Left lung (tissue), 4 donors: ENCODE measurements at regions not wholly inside any gene's neighbourhood (a gene's known extent, or its start where the extent isn't known, plus 50 kb on each side); places are given as distances from the start of the nearest gene placed in this dataset.

Experiments
- ATAC-seq: fragments of 200-7000 bp; cut with Tn5 transposase; one replicate; pipeline ENCODE4 v1.9.1; 2020; ENCODE audit warnings: moderate library complexity
- DNase-seq, 4 donors: peaks; one replicate each; pipeline ENCODE4 v3.0.0-alpha.2; 2013 to 2020
- H3K27ac ChIP-seq, 2 donors: fragments of 200-600 bp; sonication (generic) in 1 of 2; one replicate each; pipeline versions ENCODE4 v1.5.0 to v1.8.0; 2020 to 2021
- H3K27me3 ChIP-seq, 2 donors: fragments of 200-600 bp; sonication (generic) in 1 of 2; one replicate each; pipeline versions ENCODE4 v1.5.0 to v1.8.0; 2020 to 2021
- H3K36me3 ChIP-seq, 2 donors: fragments of 200-600 bp; sonication (generic) in 1 of 2; one replicate each; pipeline versions ENCODE4 v1.5.0 to v1.8.0; 2020 to 2021
- H3K4me1 ChIP-seq, 2 donors: fragments of 200-600 bp; one replicate each; pipeline ENCODE4 v1.8.0; 2021
- H3K4me3 ChIP-seq, 2 donors: fragments of 200-600 bp; sonication (generic) in 1 of 2; one replicate each; pipeline versions ENCODE4 v1.5.0 to v1.8.0; 2020 to 2021; ENCODE audit warnings: mild to moderate bottlenecking in 1 of 2
- H3K9me3 ChIP-seq, 2 donors: fragments of 200-600 bp; sonication (generic) in 1 of 2; one replicate each; pipeline versions ENCODE4 v1.5.0 to v1.8.0; 2020 to 2021
- CTCF ChIP-seq, 2 donors: fragments of 200-600 bp; sonication (generic) in 1 of 2; IDR thresholded peaks; one replicate each; pipeline versions ENCODE4 v1.5.0 to v1.8.0; 2021; ENCODE audit warnings: antibody characterized with exemption in 2 of 2
- intact Hi-C, 2 donors: fragments of 100-400 bp; cut with DNase I; formaldehyde crosslinking; loops; one replicate each; pipeline versions ENCODE4 v1.11.2 to v1.14.2; 2022
- donor health status: DM: no; HTN: yes; CAD: no.
- donor health status: DM: no; HTN: no; CAD: no.

- DNase-seq = no peak
- Histone ChIP-seq H3K27ac (no peak overlapping the region), H3K36me3 (no peaks in the 10 kb centered on the region), H3K4me1 (no peaks in the 10 kb centered on the region), H3K4me3 (no peak overlapping the region), H3K27me3 (peaks cover 0 to 11% of the 10 kb centered on the region in 2 donors), H3K9me3 (no peaks in the 10 kb centered on the region)
- intact Hi-C loops = no loop called here
- ATAC-seq = no peak
- no peak for TF ChIP-seq CTCF (IDR thresholded peaks at IDR 0.05)
Observed at GRCh38 chr1:204797401-204797800, 73.3 kb upstream of the NFASC start.

- intact Hi-C loops = loop anchor here in 1 of 2 donors (10.0 kb wide), 1 partner anchor 145 kb away; no protein-coding TSS in a partner anchor
Observed at GRCh38 chr1:204799630-204800029, 71.0 kb upstream of the NFASC start.

GRCh38 chr1:204801211-204801610 is 69.5 kb upstream of the NFASC start:
- ATAC-seq (no peak), DNase-seq (no peak)
- TF ChIP-seq CTCF (IDR thresholded peaks at IDR 0.05) = no peak
- intact Hi-C loops = loop anchor here in 1 of 2 donors (10.0 kb wide), 1 partner anchor 144 kb away; no protein-coding TSS in a partner anchor
- Histone ChIP-seq H3K27ac (no peak overlapping the region), H3K4me1 (no peaks in the 10 kb centered on the region), H3K4me3 (no peak overlapping the region), H3K36me3 (no peaks in the 10 kb centered on the region), H3K27me3 (peaks cover 0 to 4% of the 10 kb centered on the region in 2 donors), H3K9me3 (no peaks in the 10 kb centered on the region)

More at GRCh38 chr1:204799630-204800029, 71.0 kb upstream of the NFASC start:
- H3K36me3 ChIP-seq = no peaks in the 10 kb centered on the region
- no peaks in the 10 kb centered on the region for H3K9me3 ChIP-seq
- no peak for DNase-seq
- peaks cover 0 to 4% of the 10 kb centered on the region in 2 donors for H3K27me3 ChIP-seq
- no peak overlapping the region for H3K27ac ChIP-seq
- TF ChIP-seq CTCF (IDR thresholded peaks at IDR 0.05) = no peak
- H3K4me1 ChIP-seq = no peaks in the 10 kb centered on the region
- no peak overlapping the region for H3K4me3 ChIP-seq
- ATAC-seq = no peak

GRCh38 chr1:204802401-204803175 is 68.1 kb upstream of the NFASC start:
- peaks cover 0 to 4% of the 10 kb centered on the region in 2 donors for H3K27me3 ChIP-seq
- TF ChIP-seq CTCF (IDR thresholded peaks at IDR 0.05) = no peak
- intact Hi-C loops = loop anchor here in 1 of 2 donors (10.0 kb wide), 1 partner anchor 142 kb away; no protein-coding TSS in a partner anchor
- H3K4me1 ChIP-seq = peaks cover 0 to 6% of the 10 kb centered on the region in 2 donors
- H3K27ac ChIP-seq = no peak overlapping the region
- H3K36me3 ChIP-seq = no peaks in the 10 kb centered on the region
- DNase-seq (no peak), ATAC-seq (no peak)
- H3K9me3 ChIP-seq = no peaks in the 10 kb centered on the region
- H3K4me3 ChIP-seq = no peak overlapping the region

- no peaks in the 10 kb centered on the region for H3K36me3 ChIP-seq
- DNase-seq (no peak), ATAC-seq (no peak)
- peaks cover 0 to 4% of the 10 kb centered on the region in 2 donors for H3K27me3 ChIP-seq
- no peak overlapping the region for H3K4me3 ChIP-seq
- peaks cover 0 to 6% of the 10 kb centered on the region in 2 donors for H3K4me1 ChIP-seq
- H3K9me3 ChIP-seq = no peaks in the 10 kb centered on the region
- H3K27ac ChIP-seq = no peak overlapping the region
- TF ChIP-seq CTCF (IDR thresholded peaks at IDR 0.05) = no peak
- intact Hi-C loops = loop anchor here in 1 of 2 donors (10.0 kb wide), 1 partner anchor 141 kb away; no protein-coding TSS in a partner anchor
Observed at GRCh38 chr1:204803607-204804006, 67.1 kb upstream of the NFASC start.
